NOMO-1 treated with dmso at 0.1 percent for 144 hours (cell line): ENCODE measurements at regions not wholly inside any gene's neighbourhood (a gene's known extent, or its start where the extent isn't known, plus 50 kb on each side); places are given as distances from the start of the nearest gene placed in this dataset.

Experiments
- DNase-seq: peaks from one replicate; lab custom pipeline; 2025; ENCODE audit not compliant: unreplicated experiment; lab: John Stamatoyannopoulos, UW

- DNase-seq = no peak
Measured at GRCh38 chr2:19045151-19045550, 313.3 kb downstream of the OSR1 start.

GRCh38 chr2:19043893-19044292 is 314.5 kb downstream of the OSR1 start:
- DNase-seq = no peak

- no peak for DNase-seq
Measured at GRCh38 chr2:19041434-19042041, 316.9 kb downstream of the OSR1 start.

GRCh38 chr2:19038071-19039015 is 320.1 kb downstream of the OSR1 start:
- DNase-seq = no peak

GRCh38 chr2:19036091-19036490 is 322.3 kb downstream of the OSR1 start:
- DNase-seq = no peak

DNA sequence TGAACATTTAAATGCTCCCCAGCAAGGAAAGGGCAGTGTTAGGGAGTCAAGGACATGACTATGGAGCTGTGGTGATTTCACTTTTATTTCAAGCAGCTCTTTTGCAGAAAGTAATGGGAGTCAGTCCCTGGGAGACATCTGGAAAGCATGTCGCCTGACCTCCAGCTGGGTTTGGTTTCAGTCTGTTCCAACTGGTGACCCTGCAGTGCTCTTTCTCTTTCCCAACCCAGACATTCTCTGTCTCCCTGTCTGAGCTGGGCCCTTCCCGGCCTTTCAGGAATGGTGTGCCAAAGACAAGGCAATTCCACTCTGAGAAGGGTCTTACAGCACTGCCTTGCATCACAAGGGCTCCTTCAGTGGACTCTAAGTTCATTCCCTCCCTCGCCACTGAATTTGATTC is 323.2 kb downstream of the OSR1 start:
- no peak for DNase-seq

DNA sequence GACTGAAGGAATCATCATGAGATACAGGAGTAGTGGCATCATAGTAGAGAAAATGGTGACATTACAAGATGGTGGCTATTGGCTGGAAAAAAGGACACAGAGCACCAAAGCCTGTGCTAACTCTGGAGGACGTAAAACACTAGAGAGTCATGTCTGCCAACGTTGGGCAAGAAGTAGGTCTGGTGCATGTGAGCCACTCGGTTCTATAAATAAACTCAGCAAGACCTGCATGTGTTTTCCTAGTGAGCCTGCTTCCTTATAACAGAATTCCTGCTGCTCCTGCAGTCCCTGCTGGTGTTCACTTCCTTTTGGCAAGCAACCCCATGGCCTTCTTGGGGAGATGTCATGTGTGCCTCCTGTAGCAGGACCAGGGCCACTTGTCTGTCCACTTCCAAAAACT is 325.2 kb downstream of the OSR1 start:
- no peak for DNase-seq

- no peak for DNase-seq
Measured at GRCh38 chr2:19031642-19032041, 326.8 kb downstream of the OSR1 start.

GRCh38 chr2:19029655-19030054 is 328.8 kb downstream of the OSR1 start:
- DNase-seq = no peak

DNA sequence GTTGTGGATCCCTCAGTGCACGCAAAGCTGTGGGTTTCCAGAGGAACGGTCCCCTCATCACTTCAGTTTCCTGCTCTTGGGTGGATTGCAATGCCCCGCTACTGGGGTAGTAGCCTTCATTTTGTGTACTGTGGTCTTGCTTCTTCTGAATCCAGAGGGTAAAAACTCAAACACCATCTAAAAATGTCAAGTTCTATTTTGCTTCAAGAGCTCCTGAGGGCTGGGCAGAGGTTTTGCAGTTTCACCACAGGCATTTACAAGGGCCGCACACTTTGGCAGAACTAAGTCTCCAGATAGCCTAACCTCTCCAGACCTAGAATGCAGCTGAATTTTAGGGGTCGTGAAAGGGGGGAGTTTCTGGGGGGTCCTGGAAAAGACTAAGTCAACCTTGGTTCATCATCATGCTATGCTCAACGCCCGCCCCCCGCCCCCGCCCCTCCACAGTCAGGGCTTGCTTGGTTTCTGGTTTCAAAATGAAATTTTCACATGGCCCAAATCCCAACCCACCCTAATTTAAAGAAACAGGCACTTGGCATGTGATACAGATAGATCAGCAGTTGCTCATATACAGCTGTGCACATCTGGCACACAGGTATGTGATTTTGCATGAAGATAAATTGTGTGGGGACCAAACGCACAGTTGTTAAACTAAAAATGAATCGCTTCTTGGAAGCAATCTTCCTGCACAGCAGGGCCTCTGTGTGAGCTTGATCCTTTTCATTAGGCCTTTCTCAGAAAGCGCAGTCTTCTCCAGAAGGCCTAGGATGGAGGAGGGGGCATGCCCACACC is 329.6 kb downstream of the OSR1 start:
- no peak for DNase-seq

DNA sequence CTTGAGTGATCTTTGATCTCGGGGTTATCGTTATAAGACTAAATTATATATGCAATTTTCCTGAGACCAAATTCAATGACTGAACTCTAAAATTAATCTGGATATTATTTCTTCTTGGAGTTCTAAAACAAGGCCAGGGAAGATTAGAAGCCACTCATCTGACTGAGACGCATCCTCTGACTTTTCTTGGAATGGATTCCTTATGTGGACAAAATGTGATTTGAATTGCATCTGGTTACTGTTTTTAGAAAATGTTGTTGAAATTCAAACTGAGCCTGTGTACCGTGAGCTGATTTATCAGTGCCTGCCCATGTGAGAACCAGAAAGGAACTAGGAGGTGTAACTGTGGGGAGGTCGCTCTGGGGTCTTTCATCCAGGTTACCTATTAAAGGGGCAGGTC is 330.8 kb downstream of the OSR1 start:
- DNase-seq = no peak

DNA sequence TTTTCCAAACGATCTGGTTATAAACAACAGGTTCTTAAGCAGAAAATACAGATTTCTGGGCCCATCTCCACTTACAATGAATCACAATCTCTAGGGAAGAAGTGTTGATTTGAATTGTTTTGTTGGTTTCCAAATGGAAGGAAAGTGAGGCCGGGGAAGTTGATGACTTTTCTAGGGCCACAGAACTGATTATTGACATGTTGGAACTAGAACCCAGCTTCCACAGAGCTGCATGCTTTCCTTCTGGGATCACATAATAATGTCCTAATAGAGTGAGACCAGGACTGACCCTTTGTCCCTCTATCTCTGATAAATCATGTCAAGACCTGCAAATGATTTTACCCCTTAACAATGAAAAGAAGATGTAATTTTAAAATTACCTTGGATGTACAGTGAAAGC is 332.2 kb downstream of the OSR1 start:
- DNase-seq = no peak

- DNase-seq = no peak
Measured at GRCh38 chr2:19022334-19022733, 336.1 kb downstream of the OSR1 start.

- DNase-seq = no peak
Measured at GRCh38 chr2:19021721-19022120, 336.7 kb downstream of the OSR1 start.

- no peak for DNase-seq
Measured at GRCh38 chr2:19021100-19021476, 337.3 kb downstream of the OSR1 start.

- DNase-seq = no peak
Measured at GRCh38 chr2:19020144-19021099, 338.0 kb downstream of the OSR1 start.

- no peak for DNase-seq
Measured at GRCh38 chr2:19009510-19009909, 348.9 kb downstream of the OSR1 start.

DNA sequence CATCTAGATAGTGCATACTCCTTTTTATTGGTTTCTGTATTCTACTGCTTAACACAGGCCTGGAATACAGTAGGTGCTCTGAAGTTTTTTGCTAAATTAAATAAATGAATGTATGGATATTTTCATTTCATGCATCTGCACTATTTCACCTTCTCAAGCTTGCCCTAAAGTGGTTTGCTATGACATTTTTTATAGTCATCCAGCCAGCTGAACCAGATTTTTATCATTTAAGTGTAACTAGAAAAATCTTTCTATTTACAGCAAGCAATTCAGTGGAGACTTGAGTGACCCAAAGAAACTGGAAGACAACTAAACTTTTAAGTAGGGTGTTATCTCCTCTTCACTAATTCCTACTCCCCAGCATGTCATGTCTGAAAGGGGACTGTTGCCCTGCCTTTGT is 354.9 kb downstream of the OSR1 start:
- no peak for DNase-seq

GRCh38 chr2:19000776-19001175 is 357.6 kb downstream of the OSR1 start:
- no peak for DNase-seq

- DNase-seq = no peak
Measured at GRCh38 chr2:18999198-18999597, 359.2 kb downstream of the OSR1 start.

DNA sequence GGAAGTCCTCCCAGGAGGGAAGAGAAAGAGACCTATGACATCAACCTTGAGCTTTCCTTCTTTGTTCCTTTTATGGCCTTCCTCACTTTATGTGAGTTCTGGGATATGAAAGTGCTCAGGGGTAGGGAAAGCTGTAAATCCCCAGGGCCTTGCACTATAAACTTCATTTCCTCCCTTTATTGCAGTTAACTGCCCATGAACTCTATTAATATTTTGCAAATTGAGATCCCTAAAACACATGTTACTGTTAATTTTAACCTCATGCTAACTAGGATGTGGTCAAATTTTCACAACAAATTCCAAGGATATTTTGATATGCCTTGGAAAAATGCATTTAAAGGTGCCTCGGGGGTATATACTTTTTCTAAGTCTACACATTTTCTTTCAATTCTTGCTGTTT is 359.9 kb downstream of the OSR1 start:
- no peak for DNase-seq
